ENCODE measurements at regions not wholly inside any gene's neighbourhood (a gene's known extent, or its start where the extent isn't known, plus 50 kb on each side); places are given as distances from the start of the nearest gene placed in this dataset.

GRCh38 chr21:31558962-31559367 is 100.5 kb upstream of the SOD1 start:
- peaks cover 54% of the 10 kb centered on the region for H3K27me3 ChIP-seq (ENCODE audit: low read depth)
- H3K4me3 ChIP-seq, result peak overlapping the region; percentile 63
- H3K27ac ChIP-seq, result no peak overlapping the region
- DNase-seq, result peak; percentile 77
- H3K36me3 ChIP-seq, result no peaks in the 10 kb centered on the region
- intact Hi-C loops (cut with DNase I), result no loop called here
- H3K4me1 ChIP-seq, result peaks cover 16% of the 10 kb centered on the region
- ATAC-seq, result peak; percentile 90 to 94
- no peaks in the 10 kb centered on the region for H3K9me3 ChIP-seq
- TF ChIP-seq CTCF (IDR thresholded peaks at IDR 0.05), result peak; percentile 10

- H3K27me3 ChIP-seq (ENCODE audit: low read depth), result peaks cover 54% of the 10 kb centered on the region
- ATAC-seq, result no peak
- H3K27ac ChIP-seq, result no peak overlapping the region
- peaks cover 16% of the 10 kb centered on the region for H3K4me1 ChIP-seq
- intact Hi-C loops (cut with DNase I), result no loop called here
- H3K36me3 ChIP-seq, result no peaks in the 10 kb centered on the region
- no peak for TF ChIP-seq CTCF (IDR thresholded peaks at IDR 0.05)
- DNase-seq, result no peak
- H3K9me3 ChIP-seq, result no peaks in the 10 kb centered on the region
- H3K4me3 ChIP-seq, result peak overlapping the region; percentile 63
Measured at GRCh38 chr21:31558189-31558961, 101.1 kb upstream of the SOD1 start.

GRCh38 chr21:31557421-31558188 is 101.9 kb upstream of the SOD1 start:
- no peak for DNase-seq
- Histone ChIP-seq H3K4me1 (peaks cover 16% of the 10 kb centered on the region), H3K27me3 (ENCODE audit: low read depth) (peaks cover 54% of the 10 kb centered on the region), H3K9me3 (no peaks in the 10 kb centered on the region), H3K36me3 (no peaks in the 10 kb centered on the region), H3K4me3 (peak overlapping the region; percentile 63), H3K27ac (no peak overlapping the region)
- no peak for ATAC-seq
- TF ChIP-seq CTCF (IDR thresholded peaks at IDR 0.05), result no peak
- intact Hi-C loops (cut with DNase I), result no loop called here

GRCh38 chr21:31556662-31557061 is 102.8 kb upstream of the SOD1 start:
- no peak overlapping the region for H3K27ac ChIP-seq
- H3K27me3 ChIP-seq (ENCODE audit: low read depth), result peaks cover 54% of the 10 kb centered on the region
- H3K4me3 ChIP-seq, result no peak overlapping the region
- TF ChIP-seq CTCF (IDR thresholded peaks at IDR 0.05), result no peak
- peaks cover 16% of the 10 kb centered on the region for H3K4me1 ChIP-seq
- H3K9me3 ChIP-seq, result no peaks in the 10 kb centered on the region
- intact Hi-C loops (cut with DNase I), result no loop called here
- DNase-seq, result no peak
- no peaks in the 10 kb centered on the region for H3K36me3 ChIP-seq
- ATAC-seq, result no peak

GRCh38 chr21:31555741-31556191 is 103.7 kb upstream of the SOD1 start:
- ATAC-seq, result no peak
- Histone ChIP-seq H3K27me3 (ENCODE audit: low read depth) (peaks cover 47% of the 10 kb centered on the region), H3K9me3 (no peaks in the 10 kb centered on the region), H3K36me3 (no peaks in the 10 kb centered on the region), H3K27ac (no peak overlapping the region), H3K4me1 (peaks cover 16% of the 10 kb centered on the region), H3K4me3 (no peak overlapping the region)
- DNase-seq, result no peak
- TF ChIP-seq CTCF (IDR thresholded peaks at IDR 0.05), result no peak
- intact Hi-C loops (cut with DNase I), result no loop called here
